ENCODE measurements at regions not wholly inside any gene's neighbourhood (a gene's known extent, or its start where the extent isn't known, plus 50 kb on each side); places are given as distances from the start of the nearest gene placed in this dataset.

GRCh38 chr10:61115897-61116296 is 171.9 kb upstream of the RHOBTB1 start:
- no peak for TF ChIP-seq CTCF (conservative IDR thresholded peaks at IDR 0.05)
- no peak overlapping the region for H3K27ac ChIP-seq

GRCh38 chr10:61112771-61113170 is 168.8 kb upstream of the RHOBTB1 start:
- TF ChIP-seq CTCF (conservative IDR thresholded peaks at IDR 0.05), result no peak
- no peak overlapping the region for H3K27ac ChIP-seq

- no peak overlapping the region for H3K27ac ChIP-seq
- TF ChIP-seq CTCF (conservative IDR thresholded peaks at IDR 0.05), result no peak
Measured at GRCh38 chr10:61110936-61111335, 167.0 kb upstream of the RHOBTB1 start.

- no peak for TF ChIP-seq CTCF (conservative IDR thresholded peaks at IDR 0.05)
- peak overlapping the region; percentile 8; the same call in 1 of the 2 replicates for H3K27ac ChIP-seq
Measured at GRCh38 chr10:61110188-61110844, 166.3 kb upstream of the RHOBTB1 start.

GRCh38 chr10:61108915-61109314 is 164.9 kb upstream of the RHOBTB1 start:
- H3K27ac ChIP-seq, result no peak overlapping the region
- TF ChIP-seq CTCF (conservative IDR thresholded peaks at IDR 0.05), result no peak

GRCh38 chr10:61100887-61101286 is 156.9 kb upstream of the RHOBTB1 start:
- H3K27ac ChIP-seq, result no peak overlapping the region
- TF ChIP-seq CTCF (conservative IDR thresholded peaks at IDR 0.05), result no peak

GRCh38 chr10:61099756-61100155 is 155.8 kb upstream of the RHOBTB1 start:
- TF ChIP-seq CTCF (conservative IDR thresholded peaks at IDR 0.05), result no peak
- no peak overlapping the region for H3K27ac ChIP-seq

All from VCaP (cell line).